Hematopoietic multipotent progenitor cell (in vitro differentiated cells): ENCODE measurements at regions not wholly inside any gene's neighbourhood (a gene's known extent, or its start where the extent isn't known, plus 50 kb on each side); places are given as distances from the start of the nearest gene placed in this dataset. TPM values are rescaled to one million over a fixed set of nuclear protein-coding genes. Genes with fewer than 3 reads are reported as not detected.
A peak's percentile ranks its signal among the peaks of the same experiment; 100 is the strongest.

Experiments used
- DNase-seq, 3 donors: peaks; one replicate each; pipeline ENCODE4 v3.0.0-alpha.2; 2011 to 2015; ENCODE audit warnings: low read depth in 2 of 3, low spot score in 2 of 3
- small RNA-seq: library from RNA; depleted of rRNA; stranded (forward); fragments of <200 nt; gene quantifications from one replicate; pipeline ENCODE3, GENCODE V24; 2012

DNA sequence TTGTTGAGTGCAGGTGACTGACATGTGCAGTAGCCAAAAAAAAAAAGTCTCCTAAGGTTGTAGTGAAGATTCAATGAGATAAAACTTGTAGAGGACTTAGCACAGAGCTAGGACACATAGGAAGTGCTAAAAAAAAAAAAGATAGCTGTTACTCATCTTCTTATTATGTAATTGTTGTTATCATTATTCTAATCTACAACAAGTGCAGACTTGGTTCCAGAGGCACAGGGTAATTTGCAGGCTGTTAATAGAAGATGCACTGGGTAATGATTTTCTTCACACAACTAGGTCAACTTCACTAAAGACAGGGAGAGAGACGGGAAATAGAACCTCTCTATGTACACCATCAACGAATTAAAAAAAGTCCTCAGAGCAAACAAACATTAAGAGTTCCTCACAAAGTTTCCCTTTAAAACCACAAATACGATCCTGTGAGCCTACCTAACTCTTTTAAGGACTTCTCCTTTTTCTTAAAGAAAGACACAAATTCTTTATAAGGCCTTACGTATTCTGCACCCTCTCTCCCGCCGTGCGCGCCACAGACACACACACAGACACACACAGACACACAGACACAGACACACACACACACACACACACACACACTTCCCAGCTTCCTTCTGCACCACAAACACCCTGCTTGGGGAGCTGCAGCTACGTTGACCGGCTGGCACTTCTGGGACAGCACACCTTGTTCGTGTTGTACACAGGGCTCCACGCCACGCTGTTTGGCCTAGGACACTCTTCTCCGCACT is 49.8 kb upstream of the GADD45A start:
- peak in 2 of 3 donors; percentile 58 to 84 for DNase-seq

Small RNA genes in the stretch of these regions (small RNA-seq; reads per million reads assigned to genes)
- not detected for gene RNU6-1031P
